ENCODE measurements at regions not wholly inside any gene's neighbourhood (a gene's known extent, or its start where the extent isn't known, plus 50 kb on each side); places are given as distances from the start of the nearest gene placed in this dataset.

- TF ChIP-seq RARB (CRISPR knock-in tag; IDR thresholded peaks at IDR 0.05) (no peak), ZFP36 (IDR thresholded peaks at IDR 0.05; ENCODE audit: borderline replicate concordance, partially characterized antibody) (no peak)
Measured at GRCh38 chr15:39194106-39194830, 386.6 kb upstream of the THBS1 start (continued).

- TF ChIP-seq FOXS1 (CRISPR knock-in tag; IDR thresholded peaks at IDR 0.05) (no peak), HOXA7 (CRISPR knock-in tag; IDR thresholded peaks at IDR 0.05) (no peak), ATOH8 (CRISPR knock-in tag; IDR thresholded peaks at IDR 0.05; ENCODE audit: low read depth) (no peak), CEBPB (IDR thresholded peaks at IDR 0.05) (peak in 1 of 2 experiments; percentile 59; a peak in 2 of 4 replicates), EHF (CRISPR knock-in tag; IDR thresholded peaks at IDR 0.05) (no peak), MAFK (IDR thresholded peaks at IDR 0.05; ENCODE audit: partially characterized antibody) (no peak), SREBF2 (IDR thresholded peaks at IDR 0.05) (no peak), RAD21 (conservative IDR thresholded peaks at IDR 0.05 in 1 of 2, IDR thresholded peaks at IDR 0.05 in 1 of 2) (peak in 1 of 2 experiments; percentile 54; a peak in 4 of 5 replicates), TFCP2L1 (CRISPR knock-in tag; IDR thresholded peaks at IDR 0.05) (no peak), EP300 (IDR thresholded peaks at IDR 0.05) (peak; percentile 68 to 72; a peak in 3 of 5 replicates), GATA3 (IDR thresholded peaks at IDR 0.05; ENCODE audit: borderline replicate concordance) (peak; percentile 56; the same call in 1 of the 2 replicates), MAX (IDR thresholded peaks at IDR 0.05) (peak; percentile 57; the same call in 1 of the 2 replicates), JUN (IDR thresholded peaks at IDR 0.05) (peak; percentile 51 to 64; a peak in 1 of 5 replicates), SMC3 (IDR thresholded peaks at IDR 0.05) (peak; percentile 33; the same call in 1 of the 3 replicates), FOSL2 (IDR thresholded peaks at IDR 0.05) (peak; percentile 59), FOSL2 (CRISPR knock-in tag; IDR thresholded peaks at IDR 0.05) (peak; percentile 45; the same call in 1 of the 2 replicates), JUNB (IDR thresholded peaks at IDR 0.05) (peak; percentile 83), BCL3 (IDR thresholded peaks at IDR 0.05) (peak; percentile 68; the same call in 2 of the 3 replicates)
- peak; percentile 92 to 98 for ATAC-seq
- no peak for FAIRE-seq
- Histone ChIP-seq H3K4me3 (no peak overlapping the region), H3K9me3 (no peaks in the 10 kb centered on the region; the same call in 2 of the 3 replicates), H3K27ac (peak overlapping the region; percentile 81 to 83), H3K4me1 (peaks cover 58% of the 10 kb centered on the region), H3K4me2 (peak overlapping the region; percentile 67)
- POLR2A ChIA-PET, result interaction anchor here (0.9 to 1.0 kb wide), 3 partner anchors 383 to 386 kb away, joined by 3 read pairs; partner anchors contain the start of gene THBS1
- 0% methylated on average over 3 of the region's 3 CpGs for WGBS (ENCODE audit: missing lambda C conversion rate)
- peak; percentile 43 to 79 for DNase-seq (ENCODE audit: low read depth in 1 of 2, low spot score in 1 of 2)
- CTCF ChIA-PET, result interaction anchor here (4.1 kb wide), 1 partner anchor 24 kb away, joined by 22 read pairs; no protein-coding TSS in a partner anchor
Measured at GRCh38 chr15:39195961-39196486, 384.9 kb upstream of the THBS1 start.

GRCh38 chr15:39198044-39199000 is 382.6 kb upstream of the THBS1 start:
- ChIA-PET CTCF (interaction anchor here (0.6 to 4.1 kb wide), 4 partner anchors 26 to 382 kb away, joined by 3 to 22 read pairs (median 4); partner anchors contain the start of gene THBS1), POLR2A (interaction anchor here (1.2 kb wide), 1 partner anchor 382 kb away, joined by 3 read pairs; the partner anchor contains the start of gene THBS1)
- WGBS (ENCODE audit: missing lambda C conversion rate), result 88% methylated on average over 6 of the region's 6 CpGs
- Histone ChIP-seq H3K9me3 (no peaks in the 10 kb centered on the region), H3K27ac (peak overlapping the region; percentile 54 to 83; a peak in 5 of 6 replicates), H3K4me1 (peaks cover 52% of the 10 kb centered on the region), H3K4me3 (no peak overlapping the region), H3K4me2 (no peak overlapping the region)
- ATAC-seq, result no peak
- DNase-seq (ENCODE audit: low read depth in 1 of 2, low spot score in 1 of 2), result no peak
- no peak for FAIRE-seq
- TF ChIP-seq ZFP36 (IDR thresholded peaks at IDR 0.05; ENCODE audit: borderline replicate concordance, partially characterized antibody), result no peak
- no peak for TF ChIP-seq HMGXB4 (CRISPR knock-in tag; IDR thresholded peaks at IDR 0.05; ENCODE audit: borderline replicate concordance)
- no peak for TF ChIP-seq RAD21 (conservative IDR thresholded peaks at IDR 0.05 in 1 of 2, IDR thresholded peaks at IDR 0.05 in 1 of 2)
- no peak for TF ChIP-seq ELK1 (IDR thresholded peaks at IDR 0.05; ENCODE audit: low read depth, low read length)
- TF ChIP-seq POLR2AphosphoS2 (conservative IDR thresholded peaks at IDR 0.05; ENCODE audit: low read length), result no peak
- no peak for TF ChIP-seq ZC3H11A (IDR thresholded peaks at IDR 0.05)
- TF ChIP-seq KDM5A (IDR thresholded peaks at IDR 0.05), result no peak
- TF ChIP-seq FOXS1 (CRISPR knock-in tag; IDR thresholded peaks at IDR 0.05), result no peak
- TF ChIP-seq PHF8 (IDR thresholded peaks at IDR 0.05; ENCODE audit: borderline replicate concordance, low read depth), result no peak
- TF ChIP-seq HEYL (CRISPR knock-in tag; IDR thresholded peaks at IDR 0.05), result no peak
- no peak for TF ChIP-seq FOSL2 (IDR thresholded peaks at IDR 0.05)
- no peak for TF ChIP-seq FOSL2 (CRISPR knock-in tag; IDR thresholded peaks at IDR 0.05)

Data from A549 (cell line).